A549 (cell line): ENCODE measurements at regions not wholly inside any gene's neighbourhood (a gene's known extent, or its start where the extent isn't known, plus 50 kb on each side); places are given as distances from the start of the nearest gene placed in this dataset.
A peak's percentile ranks its signal among the peaks of the same experiment; 100 is the strongest.

Experiments used
- ATAC-seq, 2 experiments: fragments of 200-7000 bp in 1 of 2; fragments of >200 bp in 1 of 2; cut with Nextera tagmentation in 1 of 2; cut with Tn5 transposase in 1 of 2; 3 replicates each; pipeline versions ENCODE4 v1.8.0 to v1.9.1; 2018 to 2020; ENCODE audit warnings: mild to moderate bottlenecking in 1 of 2, moderate library complexity in 1 of 2
- CTCF ChIA-PET: fragments of 300-600 bp; sonication (Branson Sonifier 250); formaldehyde crosslinking; extraction: SDS; loops from one replicate; lab custom pipeline; 2021; ENCODE audit warnings: antibody characterized with exemption, inconsistent platforms; lab: Yijun Ruan, JAX
- POLR2A ChIA-PET: fragments of 350-600 bp; formaldehyde crosslinking; extraction: SDS; loops from one replicate; lab custom pipeline; 2021; ENCODE audit warnings: antibody characterized with exemption, inconsistent platforms; lab: Yijun Ruan, JAX
- DNase-seq, 2 experiments: peaks; one replicate each; pipeline versions ENCODE4 v3.0.0 to v3.0.0-alpha.2; 2011 to 2016; ENCODE audit warnings: low read depth in 1 of 2, low spot score in 1 of 2
- FAIRE-seq: peaks from 2 replicates; lab custom pipeline; 2011; peaks lifted over from hg19 to GRCh38; lab: Jason Lieb, UNC
- H3K27ac ChIP-seq, 2 experiments: fragments of >200 bp; sonication (Bioruptor Twin); formaldehyde crosslinking; 3 replicates each; pipeline ENCODE4 v1.5.1; 2016 to 2017
- H3K4me1 ChIP-seq: fragments of >200 bp; sonication (Bioruptor Twin); formaldehyde crosslinking; 3 replicates; pipeline ENCODE4 v1.6.1; 2016
- H3K4me2 ChIP-seq: fragments of >200 bp; sonication (Bioruptor Twin); formaldehyde crosslinking; 3 replicates; pipeline ENCODE4 v1.6.1; 2016
- H3K4me3 ChIP-seq: fragments of >200 bp; sonication (Bioruptor Twin); formaldehyde crosslinking; 3 replicates; pipeline ENCODE4 v1.5.1; 2016
- H3K9me3 ChIP-seq: fragments of >200 bp; sonication (Bioruptor Twin); formaldehyde crosslinking; 3 replicates; pipeline ENCODE4 v1.6.1; 2016
- ATOH8 ChIP-seq: fragments of 250-450 bp; sonication (Bioruptor Pico); IDR thresholded peaks from 2 replicates; pipeline ENCODE4 v1.5.0; 2020; ENCODE audit warnings: low read depth, mild to moderate bottlenecking, moderate library complexity
- BCL3 ChIP-seq: fragments of >200 bp; sonication (Bioruptor Twin); formaldehyde crosslinking; IDR thresholded peaks from 3 replicates; pipeline ENCODE4 v1.6.1; 2016
- CEBPB ChIP-seq, 2 experiments: fragments of >200 bp in 1 of 2; sonication (Bioruptor Twin) in 1 of 2; formaldehyde crosslinking in 1 of 2; IDR thresholded peaks; 2 replicates each; pipeline ENCODE4 v1.6.1; 2012 to 2016
- CHD4 ChIP-seq: fragments of 200-600 bp; sonication (generic); IDR thresholded peaks from 2 replicates; pipeline ENCODE4 v1.6.1; 2016; ENCODE audit warnings: antibody characterized with exemption, mild to moderate bottlenecking, borderline replicate concordance
- EHF ChIP-seq: fragments of 250-450 bp; sonication (Bioruptor Pico); IDR thresholded peaks from 2 replicates; pipeline ENCODE4 v1.5.0; 2020; ENCODE audit warnings: mild to moderate bottlenecking
- EHMT2 ChIP-seq: fragments of 200-600 bp; sonication (generic); IDR thresholded peaks from 2 replicates; pipeline ENCODE4 v1.6.1; 2016; ENCODE audit warnings: antibody characterized with exemption, low read depth, mild to moderate bottlenecking, moderate library complexity
- ESRRA ChIP-seq: fragments of 150-350 bp; IDR thresholded peaks from 2 replicates; pipeline ENCODE4 v1.6.1; 2014; ENCODE audit warnings: mild to moderate bottlenecking, low read length, borderline replicate concordance
- FOSL2 ChIP-seq, 2 experiments: fragments of 450-650 bp in 1 of 2; fragments of >200 bp in 1 of 2; sonication (Bioruptor Twin) in 1 of 2; formaldehyde crosslinking; IDR thresholded peaks; 2 replicates each; pipeline versions ENCODE4 v1.5.0 to v1.6.1; 2016 to 2020; ENCODE audit warnings: mild to moderate bottlenecking in 1 of 2, moderate library complexity in 1 of 2
- GATA3 ChIP-seq: IDR thresholded peaks from 2 replicates; pipeline ENCODE4 v1.6.1; 2012; ENCODE audit warnings: borderline replicate concordance
- HES2 ChIP-seq: fragments of >200 bp; sonication (Bioruptor Twin); formaldehyde crosslinking; IDR thresholded peaks from 2 replicates; pipeline ENCODE4 v1.6.1; 2016
- HEYL ChIP-seq: fragments of 250-450 bp; sonication (Bioruptor Pico); IDR thresholded peaks from 2 replicates; pipeline ENCODE4 v1.8.0; 2021; ENCODE audit warnings: mild to moderate bottlenecking, moderate library complexity
- HMGXB4 ChIP-seq: fragments of 250-450 bp; sonication (Bioruptor Pico); IDR thresholded peaks from 2 replicates; pipeline ENCODE4 v1.5.0; 2021; ENCODE audit warnings: mild to moderate bottlenecking, moderate library complexity, borderline replicate concordance
- HOXA7 ChIP-seq: fragments of 250-450 bp; sonication (Bioruptor Pico); IDR thresholded peaks from 2 replicates; pipeline ENCODE4 v1.5.0; 2020; ENCODE audit warnings: mild to moderate bottlenecking, moderate library complexity
- JUNB ChIP-seq: fragments of >200 bp; sonication (Bioruptor Twin); formaldehyde crosslinking; IDR thresholded peaks from 2 replicates; pipeline ENCODE4 v1.6.1; 2016
- KDM1A ChIP-seq: fragments of 200-600 bp; sonication (generic); IDR thresholded peaks from 2 replicates; pipeline ENCODE4 v1.6.1; 2016; ENCODE audit warnings: low read depth, mild to moderate bottlenecking
- MAFK ChIP-seq: fragments of 450-650 bp; IDR thresholded peaks from 2 replicates; pipeline ENCODE4 v1.6.1; 2014; ENCODE audit not compliant: partially characterized antibody
- NFE2L2 ChIP-seq: fragments of 150-350 bp; conservative IDR thresholded peaks from 2 replicates; pipeline ENCODE4 v1.6.1; 2014; ENCODE audit warnings: low read length
- NR3C1 ChIP-seq: fragments of >200 bp; sonication (Bioruptor Twin); formaldehyde crosslinking; IDR thresholded peaks from 3 replicates; pipeline ENCODE4 v1.6.1; 2017
- REST ChIP-seq: fragments of 200-600 bp; sonication (generic); IDR thresholded peaks from 2 replicates; pipeline ENCODE4 v1.6.1; 2016; ENCODE audit warnings: antibody characterized with exemption, mild to moderate bottlenecking, moderate library complexity
- RFX5 ChIP-seq: fragments of 450-650 bp; IDR thresholded peaks from 2 replicates; pipeline ENCODE4 v1.7.1; 2014; ENCODE audit warnings: antibody characterized with exemption, mild to moderate bottlenecking, moderate library complexity
- SREBF2 ChIP-seq: fragments of 450-650 bp; IDR thresholded peaks from 2 replicates; pipeline ENCODE4 v1.6.1; 2014; ENCODE audit warnings: mild to moderate bottlenecking, moderate library complexity
- TFCP2L1 ChIP-seq: fragments of 250-450 bp; sonication (Bioruptor Pico); IDR thresholded peaks from 2 replicates; pipeline ENCODE4 v1.5.0; 2021; ENCODE audit warnings: mild to moderate bottlenecking
- USF2 ChIP-seq: fragments of 450-650 bp; IDR thresholded peaks from 2 replicates; pipeline ENCODE4 v1.6.1; 2014; ENCODE audit warnings: antibody characterized with exemption
- ZNF302 ChIP-seq: fragments of 250-450 bp; sonication (Bioruptor Pico); IDR thresholded peaks from 2 replicates; pipeline ENCODE4 v1.9.0; 2021; ENCODE audit warnings: inconsistent platforms, mild to moderate bottlenecking, moderate library complexity

GRCh38 chr5:119301210-119301609 is 54.6 kb upstream of the TNFAIP8 start (continued):
- TF ChIP-seq RFX5 = no peak
- TF ChIP-seq MAFK = no peak
- TF ChIP-seq CEBPB (IDR thresholded peaks at IDR 0.05) = no peak
- no peak for TF ChIP-seq NR3C1

- no peak for TF ChIP-seq CHD4
- TF ChIP-seq CEBPB (IDR thresholded peaks at IDR 0.05) = no peak
- TF ChIP-seq REST = no peak
- no peak for TF ChIP-seq EHMT2
- TF ChIP-seq ZNF302 (CRISPR knock-in tag) = no peak
- TF ChIP-seq FOSL2 (IDR thresholded peaks at IDR 0.05) = no peak
- TF ChIP-seq FOSL2 (CRISPR knock-in tag; IDR thresholded peaks at IDR 0.05) = peak; percentile 52
- TF ChIP-seq KDM1A = no peak
- TF ChIP-seq HEYL (CRISPR knock-in tag) = no peak
- TF ChIP-seq ATOH8 = no peak
- TF ChIP-seq TFCP2L1 (CRISPR knock-in tag) = no peak
- TF ChIP-seq ESRRA = no peak
- TF ChIP-seq SREBF2 = no peak
- no peak for TF ChIP-seq HES2
- TF ChIP-seq BCL3 = no peak
- peak; percentile 45; the same call in 1 of the 2 replicates for TF ChIP-seq GATA3
- TF ChIP-seq HMGXB4 (CRISPR knock-in tag) = no peak
- 0 out of 2 replicates have a peak, but pooled peaks have one; percentile 45 for TF ChIP-seq JUNB
- no peak for TF ChIP-seq MAFK
- no peak for TF ChIP-seq USF2
- TF ChIP-seq EHF (CRISPR knock-in tag) = no peak
- TF ChIP-seq HOXA7 (CRISPR knock-in tag) = no peak
- TF ChIP-seq NFE2L2 = no peak
- Histone ChIP-seq H3K4me1 (peaks cover 65% of the 10 kb centered on the region), H3K27ac (peak overlapping the region; percentile 82 to 89), H3K4me3 (no peak overlapping the region), H3K4me2 (peak overlapping the region; percentile 82), H3K9me3 (no peaks in the 10 kb centered on the region)
- CTCF ChIA-PET = interaction anchor here (0.9 to 4.4 kb wide), 7 partner anchors 12 to 251 kb away, joined by 3 to 22 read pairs (median 7); no protein-coding TSS in a partner anchor
- DNase-seq (peak in 1 of 2 experiments; percentile 24), FAIRE-seq (no peak), ATAC-seq (no peak)
- POLR2A ChIA-PET = interaction anchor here (2.0 to 3.4 kb wide), 3 partner anchors 22 to 231 kb away, joined by 14 to 17 read pairs (median 14); partner anchors contain the start of gene DMXL1
Measured at GRCh38 chr5:119301906-119302305, 53.9 kb upstream of the TNFAIP8 start.
